Heart right ventricle (tissue), 16 donors: ENCODE measurements at regions not wholly inside any gene's neighbourhood (a gene's known extent, or its start where the extent isn't known, plus 50 kb on each side); places are given as distances from the start of the nearest gene placed in this dataset.

Experiments
- ATAC-seq, 8 donors: fragments of 200-7000 bp; cut with Tn5 transposase; one replicate each; pipeline ENCODE4 v1.9.1; 2020; ENCODE audit warnings: mild to moderate bottlenecking in 8 of 8, moderate library complexity in 8 of 8, moderate number of reproducible peaks in 1 of 8
- DNase-seq, 2 donors: peaks; one replicate each; pipeline ENCODE4 v3.0.0-alpha.2; 2020
- H3K27ac ChIP-seq, 10 donors: fragments of 200-600 bp; sonication (generic) in 2 of 10; one replicate each; pipeline versions ENCODE4 v1.5.0 to v1.8.0; 2020 to 2022; ENCODE audit warnings: mild to moderate bottlenecking in 3 of 10
- H3K27me3 ChIP-seq, 7 donors: fragments of 200-600 bp; one replicate each; pipeline ENCODE4 v1.8.0; 2021 to 2022; ENCODE audit warnings: mild to moderate bottlenecking in 2 of 7
- H3K36me3 ChIP-seq, 9 donors: fragments of 200-600 bp; sonication (generic) in 1 of 9; one replicate each; pipeline versions ENCODE4 v1.5.0 to v1.8.0; 2020 to 2022; ENCODE audit warnings: mild to moderate bottlenecking in 2 of 9
- H3K4me1 ChIP-seq, 9 donors: fragments of 200-600 bp; sonication (generic) in 1 of 9; one replicate each; pipeline versions ENCODE4 v1.5.0 to v1.8.0; 2020 to 2022; ENCODE audit warnings: mild to moderate bottlenecking in 4 of 9
- H3K4me3 ChIP-seq, 10 donors: fragments of 200-600 bp; sonication (generic) in 2 of 10; one replicate each; pipeline versions ENCODE4 v1.5.0 to v1.8.0; 2020 to 2022; ENCODE audit warnings: mild to moderate bottlenecking in 7 of 10, moderate library complexity in 2 of 10
- H3K9me3 ChIP-seq, 11 donors: fragments of 200-600 bp in 10 of 11; sonication (generic) in 2 of 11; one replicate each; pipeline versions ENCODE4 v1.5.0 to v1.8.0; 2013 to 2022; ENCODE audit warnings: mild to moderate bottlenecking in 2 of 11, control low read depth in 1 of 11, moderate library complexity in 1 of 11
- WGBS, 2 donors: extraction: QIAGEN DNeasy Blood & Tissue Kit; methylation state at CpG; one replicate each; pipeline ENCODE4 v1.1.7; 2013; ENCODE audit warnings: inconsistent platforms in 1 of 2; 5-methylcytosine and 5-hydroxymethylcytosine counted together
- intact Hi-C, 10 donors: fragments of 100-400 bp; cut with DNase I; formaldehyde crosslinking; loops; one replicate each; pipeline versions ENCODE4 v1.11.1 to v1.14.2; 2022
- TF ChIP-seq, protein P1 (sequence below), 9 donors: fragments of 200-600 bp; sonication (generic) in 2 of 9; IDR thresholded peaks; one replicate each; pipeline versions ENCODE4 v1.5.0 to v1.8.0; 2021 to 2022; ENCODE audit warnings: antibody characterized with exemption in 9 of 9, mild to moderate bottlenecking in 5 of 9, moderate library complexity in 1 of 9
- donor health status: Arrhythmogenic right ventricular cardiomyopathy.
- donor health status: ischemic (EF 13 %, LVEDD 7.1; RV severe dilation, severe dysfunction).
- donor health status: healthy with polysubstance abuse.
- donor health status: DM: no; HTN: yes; CAD: no.
- donor health status: DM: no; HTN: no; CAD: no.
- donor health status: ischemic (EF 25% LVEDD 6.9; RV normal size, moderate dysfunction).
- donor health status: ischemic (EF 25% LVEDD 5.7; RV mildly dilated, moderate dysfunction).
- donor health status: healthy.
- donor health status: DM: yes; HTN: yes; CAD: no.
- donor health status: Ischemic cardiomyopathy.
- donor health status: ischemic (EF 35%, LVEDD 5.7; RV mildly dilated, moderate dysfunction).
- donor health status: nonischemic (EF 11% LVEDD 7.7; RV severe dilation, severe dysfunction).
- donor health status: DM: yes; HTN: yes; CAD: no.
- donor health status: PGD.
- donor health status: ischemic (EF 29% LVEDD 5.4; RV normal size, mild dysfunction).
- donor health status: nonischemic (EF 23%, LVEDD 6.1; RV moderate dilation, normal function).

DNA sequence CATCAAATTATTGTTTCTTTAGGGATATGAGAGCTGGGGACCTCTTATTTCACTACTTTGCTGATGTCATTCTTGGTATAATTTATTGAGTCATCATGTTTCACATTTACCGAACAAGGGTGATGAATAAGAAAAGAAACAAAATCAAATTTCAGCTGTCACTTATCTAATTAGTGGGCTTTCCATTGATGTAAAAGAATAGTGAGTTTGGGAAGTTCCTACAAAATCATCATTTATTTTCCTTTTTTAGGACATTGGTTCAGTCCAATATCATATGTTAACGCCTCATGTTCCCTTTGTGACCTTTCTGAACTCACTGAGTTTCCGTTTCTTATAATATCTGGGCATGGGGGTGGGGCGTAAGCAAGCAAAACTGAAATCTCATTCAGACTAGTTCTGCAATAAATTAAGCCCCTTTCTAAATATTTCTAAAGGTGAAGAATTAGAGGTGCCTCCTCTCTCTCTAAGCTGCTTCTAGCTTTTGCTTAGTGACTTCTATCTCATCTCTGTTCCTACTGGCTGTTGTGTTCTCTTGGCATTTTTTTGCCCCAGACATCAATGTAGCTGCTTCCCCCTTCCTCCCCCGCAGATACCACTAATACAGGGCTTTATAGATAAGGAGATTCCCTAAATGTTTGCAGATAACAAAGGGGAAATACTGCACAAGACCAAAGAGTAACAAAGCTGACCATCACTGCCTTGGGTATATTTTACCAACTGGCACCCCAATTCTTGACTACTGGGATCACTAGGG is 238.0 kb upstream of the CTNNB1 start:
- TF ChIP-seq, protein P1, sequence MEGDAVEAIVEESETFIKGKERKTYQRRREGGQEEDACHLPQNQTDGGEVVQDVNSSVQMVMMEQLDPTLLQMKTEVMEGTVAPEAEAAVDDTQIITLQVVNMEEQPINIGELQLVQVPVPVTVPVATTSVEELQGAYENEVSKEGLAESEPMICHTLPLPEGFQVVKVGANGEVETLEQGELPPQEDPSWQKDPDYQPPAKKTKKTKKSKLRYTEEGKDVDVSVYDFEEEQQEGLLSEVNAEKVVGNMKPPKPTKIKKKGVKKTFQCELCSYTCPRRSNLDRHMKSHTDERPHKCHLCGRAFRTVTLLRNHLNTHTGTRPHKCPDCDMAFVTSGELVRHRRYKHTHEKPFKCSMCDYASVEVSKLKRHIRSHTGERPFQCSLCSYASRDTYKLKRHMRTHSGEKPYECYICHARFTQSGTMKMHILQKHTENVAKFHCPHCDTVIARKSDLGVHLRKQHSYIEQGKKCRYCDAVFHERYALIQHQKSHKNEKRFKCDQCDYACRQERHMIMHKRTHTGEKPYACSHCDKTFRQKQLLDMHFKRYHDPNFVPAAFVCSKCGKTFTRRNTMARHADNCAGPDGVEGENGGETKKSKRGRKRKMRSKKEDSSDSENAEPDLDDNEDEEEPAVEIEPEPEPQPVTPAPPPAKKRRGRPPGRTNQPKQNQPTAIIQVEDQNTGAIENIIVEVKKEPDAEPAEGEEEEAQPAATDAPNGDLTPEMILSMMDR (IDR thresholded peaks at IDR 0.05): no peak
- H3K36me3 ChIP-seq: no peaks in the 10 kb centered on the region
- ATAC-seq (no peak), DNase-seq (no peak)
- no peak overlapping the region for H3K27ac ChIP-seq
- peaks cover 0 to 35% (median 8%) of the 10 kb centered on the region in 11 donors for H3K9me3 ChIP-seq
- H3K27me3 ChIP-seq: no peaks in the 10 kb centered on the region
- peaks cover 0 to 11% (median 0%) of the 10 kb centered on the region in 9 donors for H3K4me1 ChIP-seq
- H3K4me3 ChIP-seq: no peak overlapping the region
- WGBS, 2 donors: 69 to 76% methylated on average over 5 of the region's 5 CpGs
- intact Hi-C loops: loop anchor here in 1 of 10 donors (10.0 kb wide), 1 partner anchor 106 kb away; no protein-coding TSS in a partner anchor

DNA sequence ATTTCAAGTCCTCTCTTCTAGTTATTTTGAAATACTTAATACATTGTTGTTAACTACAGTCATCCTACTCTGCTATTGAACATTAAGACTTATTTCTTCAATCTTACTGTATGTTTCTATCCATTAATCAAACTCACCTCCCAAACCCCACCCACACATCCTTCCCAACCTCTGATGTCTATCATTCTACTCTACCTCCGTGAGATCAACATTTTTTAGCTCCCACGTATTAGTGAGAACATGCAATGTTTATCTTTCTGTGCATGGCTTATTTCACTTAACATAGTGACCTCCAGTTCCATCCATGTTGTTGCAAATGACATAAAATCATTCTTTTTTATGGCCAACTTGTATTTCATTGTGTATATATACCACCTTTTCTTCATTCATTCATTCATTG is 236.6 kb upstream of the CTNNB1 start:
- no peak overlapping the region for H3K4me3 ChIP-seq
- ATAC-seq: no peak
- H3K4me1 ChIP-seq: peaks cover 0 to 11% (median 0%) of the 10 kb centered on the region in 9 donors
- 83 to 85% methylated on average over 2 of the region's 2 CpGs for WGBS, 2 donors
- DNase-seq: no peak
- no peak overlapping the region for H3K27ac ChIP-seq
- intact Hi-C loops: loop anchor here in 1 of 10 donors (10.0 kb wide), 1 partner anchor 108 kb away; no protein-coding TSS in a partner anchor
- H3K9me3 ChIP-seq: peaks cover 0 to 29% (median 8%) of the 10 kb centered on the region in 11 donors
- TF ChIP-seq, protein P1 (IDR thresholded peaks at IDR 0.05): no peak
- H3K36me3 ChIP-seq: no peaks in the 10 kb centered on the region
- no peaks in the 10 kb centered on the region for H3K27me3 ChIP-seq

DNA sequence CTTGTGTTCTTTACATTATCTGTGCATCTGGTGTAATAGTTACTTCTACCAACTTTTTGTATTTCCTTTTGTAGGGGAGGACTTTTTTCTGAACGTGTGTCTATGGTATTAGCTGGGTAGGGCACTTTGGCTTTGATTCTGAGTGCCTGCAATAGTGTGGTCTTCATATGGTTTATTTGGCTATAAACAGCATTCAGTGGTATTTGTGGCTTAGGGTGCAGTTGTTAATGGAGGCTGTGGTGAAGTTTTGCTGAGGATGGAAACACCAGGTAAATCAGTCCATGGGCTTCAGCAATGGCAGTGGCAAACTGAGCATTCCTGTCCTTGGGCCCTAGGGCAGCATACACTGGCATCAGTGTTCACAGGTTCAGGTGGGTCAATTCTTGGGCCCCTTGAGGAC is 230.6 kb upstream of the CTNNB1 start:
- no peak overlapping the region for H3K27ac ChIP-seq
- intact Hi-C loops: loop anchor here in 1 of 10 donors (10.0 kb wide), 1 partner anchor 114 kb away; no protein-coding TSS in a partner anchor
- TF ChIP-seq, protein P1 (IDR thresholded peaks at IDR 0.05): no peak
- DNase-seq (no peak), ATAC-seq (no peak)
- 63 to 75% methylated on average over 1 of the region's 1 CpG for WGBS, 2 donors
- H3K4me3 ChIP-seq: no peak overlapping the region
- peaks cover 9 to 39% (median 32%) of the 10 kb centered on the region in 9 donors for H3K4me1 ChIP-seq
- H3K9me3 ChIP-seq: peaks cover 0 to 10% (median 0%) of the 10 kb centered on the region in 11 donors
- H3K36me3 ChIP-seq: no peaks in the 10 kb centered on the region
- no peaks in the 10 kb centered on the region for H3K27me3 ChIP-seq

DNA sequence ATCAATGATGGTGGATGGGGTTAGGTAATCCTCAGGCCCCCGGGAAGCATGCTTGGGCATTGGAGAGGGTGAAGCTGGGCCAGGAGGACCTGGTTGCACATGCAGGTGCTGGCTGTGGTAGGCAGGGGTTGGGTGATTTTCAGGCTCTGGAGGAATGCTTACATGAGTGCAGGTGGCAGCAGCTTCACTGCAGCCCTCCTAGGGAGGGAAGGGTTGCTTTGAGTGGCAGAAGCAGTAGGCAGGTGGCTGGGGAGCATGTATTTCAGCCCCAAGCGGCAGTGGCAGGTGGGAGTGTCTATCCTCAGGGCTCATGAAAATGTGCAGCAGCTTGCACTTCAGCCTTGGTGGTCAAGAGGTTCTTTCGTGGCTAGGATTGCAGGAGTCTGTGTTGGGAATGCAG is 230.0 kb upstream of the CTNNB1 start:
- DNase-seq: no peak
- 92 to 95% methylated on average over 3 of the region's 3 CpGs for WGBS, 2 donors
- intact Hi-C loops: loop anchor here in 1 of 10 donors (10.0 kb wide), 1 partner anchor 115 kb away; no protein-coding TSS in a partner anchor
- Histone ChIP-seq H3K27me3 (no peaks in the 10 kb centered on the region), H3K4me1 (peaks cover 9 to 44% (median 36%) of the 10 kb centered on the region in 9 donors), H3K9me3 (peaks cover 0 to 3% (median 0%) of the 10 kb centered on the region in 11 donors), H3K36me3 (no peaks in the 10 kb centered on the region), H3K4me3 (no peak overlapping the region), H3K27ac (no peak overlapping the region)
- no peak for ATAC-seq
- TF ChIP-seq, protein P1 (IDR thresholded peaks at IDR 0.05): no peak
